A549 (cell line): ENCODE measurements at regions not wholly inside any gene's neighbourhood (a gene's known extent, or its start where the extent isn't known, plus 50 kb on each side); places are given as distances from the start of the nearest gene placed in this dataset.

ENCODE experiments used
- ATAC-seq, 2 experiments: fragments of 200-7000 bp in 1 of 2; fragments of >200 bp in 1 of 2; cut with Nextera tagmentation in 1 of 2; cut with Tn5 transposase in 1 of 2; 3 replicates each; pipeline versions ENCODE4 v1.8.0 to v1.9.1; 2018 to 2020; ENCODE audit warnings: mild to moderate bottlenecking in 1 of 2, moderate library complexity in 1 of 2
- CTCF ChIA-PET: fragments of 300-600 bp; sonication (Branson Sonifier 250); formaldehyde crosslinking; extraction: SDS; loops from one replicate; lab custom pipeline; 2021; ENCODE audit warnings: antibody characterized with exemption, inconsistent platforms; lab: Yijun Ruan, JAX
- POLR2A ChIA-PET: fragments of 350-600 bp; formaldehyde crosslinking; extraction: SDS; loops from one replicate; lab custom pipeline; 2021; ENCODE audit warnings: antibody characterized with exemption, inconsistent platforms; lab: Yijun Ruan, JAX
- DNase-seq, 2 experiments: peaks; one replicate each; pipeline versions ENCODE4 v3.0.0 to v3.0.0-alpha.2; 2011 to 2016; ENCODE audit warnings: low read depth in 1 of 2, low spot score in 1 of 2
- FAIRE-seq: peaks from 2 replicates; lab custom pipeline; 2011; peaks lifted over from hg19 to GRCh38; lab: Jason Lieb, UNC
- H3K27ac ChIP-seq, 2 experiments: fragments of >200 bp; sonication (Bioruptor Twin); formaldehyde crosslinking; 3 replicates each; pipeline ENCODE4 v1.5.1; 2016 to 2017
- H3K4me1 ChIP-seq: fragments of >200 bp; sonication (Bioruptor Twin); formaldehyde crosslinking; 3 replicates; pipeline ENCODE4 v1.6.1; 2016
- H3K4me2 ChIP-seq: fragments of >200 bp; sonication (Bioruptor Twin); formaldehyde crosslinking; 3 replicates; pipeline ENCODE4 v1.6.1; 2016
- H3K4me3 ChIP-seq: fragments of >200 bp; sonication (Bioruptor Twin); formaldehyde crosslinking; 3 replicates; pipeline ENCODE4 v1.5.1; 2016
- H3K9me3 ChIP-seq: fragments of >200 bp; sonication (Bioruptor Twin); formaldehyde crosslinking; 3 replicates; pipeline ENCODE4 v1.6.1; 2016
- CBX2 ChIP-seq: fragments of 200-600 bp; sonication (generic); IDR thresholded peaks from 2 replicates; pipeline ENCODE4 v1.6.1; 2016; ENCODE audit warnings: low read depth, mild to moderate bottlenecking, borderline replicate concordance
- EP300 ChIP-seq, 2 experiments: fragments of >200 bp; sonication (Bioruptor Twin); formaldehyde crosslinking; IDR thresholded peaks; 2 replicates in 1 of 2; 3 replicates in 1 of 2; pipeline ENCODE4 v1.6.1; 2016 to 2017
- HOXA7 ChIP-seq: fragments of 250-450 bp; sonication (Bioruptor Pico); IDR thresholded peaks from 2 replicates; pipeline ENCODE4 v1.5.0; 2020; ENCODE audit warnings: mild to moderate bottlenecking, moderate library complexity
- HOXB5 ChIP-seq: fragments of 250-450 bp; sonication (Bioruptor Pico); IDR thresholded peaks from 2 replicates; pipeline ENCODE4 v1.5.0; 2020; ENCODE audit warnings: mild to moderate bottlenecking, moderate library complexity
- MAFK ChIP-seq: fragments of 450-650 bp; IDR thresholded peaks from 2 replicates; pipeline ENCODE4 v1.6.1; 2014; ENCODE audit not compliant: partially characterized antibody
- NPAS2 ChIP-seq: fragments of 250-450 bp; sonication (Bioruptor Pico); IDR thresholded peaks from 2 replicates; pipeline ENCODE4 v1.8.0; 2022; ENCODE audit warnings: mild to moderate bottlenecking, moderate library complexity, borderline replicate concordance
- POLR2AphosphoS2 ChIP-seq: conservative IDR thresholded peaks from 2 replicates; pipeline ENCODE4 v1.6.1; 2012; ENCODE audit warnings: low read length, improper control_type of control experiment, inconsistent platforms
- RARB ChIP-seq: fragments of 250-450 bp; sonication (Bioruptor Pico); IDR thresholded peaks from 2 replicates; pipeline ENCODE4 v1.8.0; 2021; ENCODE audit warnings: mild to moderate bottlenecking, moderate library complexity
- RCOR1 ChIP-seq: fragments of 150-350 bp; IDR thresholded peaks from 2 replicates; pipeline ENCODE4 v1.6.1; 2014; ENCODE audit warnings: antibody characterized with exemption, low read length, low read depth
- SREBF2 ChIP-seq: fragments of 450-650 bp; IDR thresholded peaks from 2 replicates; pipeline ENCODE4 v1.6.1; 2014; ENCODE audit warnings: mild to moderate bottlenecking, moderate library complexity
- TFCP2L1 ChIP-seq: fragments of 250-450 bp; sonication (Bioruptor Pico); IDR thresholded peaks from 2 replicates; pipeline ENCODE4 v1.5.0; 2021; ENCODE audit warnings: mild to moderate bottlenecking
- TP53 ChIP-seq: fragments of 250-450 bp; sonication (Bioruptor Pico); IDR thresholded peaks from 2 replicates; pipeline ENCODE4 v1.5.0; 2021; ENCODE audit warnings: mild to moderate bottlenecking, moderate library complexity
- ZC3H11A ChIP-seq: fragments of 450-650 bp; IDR thresholded peaks from 2 replicates; pipeline ENCODE4 v1.6.1; 2014; ENCODE audit warnings: antibody characterized with exemption, mild to moderate bottlenecking
- ZFP36 ChIP-seq: fragments of 450-650 bp; IDR thresholded peaks from 2 replicates; pipeline ENCODE4 v1.6.1; 2014; ENCODE audit warnings: borderline replicate concordance; ENCODE audit not compliant: partially characterized antibody
- ZNF302 ChIP-seq: fragments of 250-450 bp; sonication (Bioruptor Pico); IDR thresholded peaks from 2 replicates; pipeline ENCODE4 v1.9.0; 2021; ENCODE audit warnings: inconsistent platforms, mild to moderate bottlenecking, moderate library complexity
- ZSCAN20 ChIP-seq: fragments of 250-450 bp; sonication (Bioruptor Pico); IDR thresholded peaks from 2 replicates; pipeline ENCODE4 v1.8.0; 2022; ENCODE audit warnings: mild to moderate bottlenecking, moderate library complexity
- WGBS: methylation state at CpG from one replicate; pipeline ENCODE4 v1.1.6; 2017; ENCODE audit errors: missing lambda C conversion rate; 5-methylcytosine and 5-hydroxymethylcytosine counted together
- TF ChIP-seq, protein P1 (sequence below): fragments of 250-450 bp; sonication (Bioruptor Pico); IDR thresholded peaks from 2 replicates; pipeline ENCODE4 v1.5.0; 2021; ENCODE audit warnings: mild to moderate bottlenecking, moderate library complexity, borderline replicate concordance
- TF ChIP-seq, protein P2 (sequence below): fragments of 450-650 bp; IDR thresholded peaks from 2 replicates; pipeline ENCODE4 v1.6.1; 2014; ENCODE audit warnings: antibody characterized with exemption
- TF ChIP-seq, protein P3 (sequence below): IDR thresholded peaks from 2 replicates; pipeline ENCODE4 v1.6.1; 2012
- TF ChIP-seq, protein P4 (sequence below): fragments of 200-600 bp; sonication (generic); IDR thresholded peaks from 2 replicates; pipeline ENCODE4 v1.6.1; 2016; ENCODE audit warnings: antibody characterized with exemption, mild to moderate bottlenecking, moderate library complexity
- TF ChIP-seq, protein P5 (sequence below): IDR thresholded peaks from 2 replicates; pipeline ENCODE4 v1.6.1; 2012

DNA sequence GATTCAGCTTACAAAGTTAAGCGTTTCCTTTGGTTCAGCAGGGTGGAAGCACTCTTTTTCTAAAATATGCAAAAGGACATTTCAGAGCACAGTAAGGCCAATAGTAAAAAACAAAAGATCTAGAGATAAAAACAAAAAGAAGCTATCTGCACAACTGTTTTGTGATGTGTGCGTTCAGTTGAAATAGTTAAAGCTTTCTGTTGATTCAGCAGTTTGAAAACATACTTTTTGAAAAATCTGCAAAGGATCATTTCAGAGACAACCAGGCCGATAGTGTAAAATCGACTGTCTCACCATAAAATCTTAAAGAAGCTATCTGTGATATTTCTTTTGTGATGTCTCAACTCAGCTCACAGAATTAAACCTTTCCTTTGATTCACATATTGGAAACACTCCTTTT is 300.0 kb upstream of the ALG10B start:
- Histone ChIP-seq H3K27ac (no peak overlapping the region), H3K4me1 (no peaks in the 10 kb centered on the region), H3K4me3 (no peak overlapping the region), H3K9me3 (peaks cover 12% of the 10 kb centered on the region; the same call in 1 of the 3 replicates), H3K4me2 (no peak overlapping the region)
- no peak for TF ChIP-seq TP53
- TF ChIP-seq CBX2, result no peak
- peak; percentile 77 for TF ChIP-seq MAFK
- TF ChIP-seq, protein P1, sequence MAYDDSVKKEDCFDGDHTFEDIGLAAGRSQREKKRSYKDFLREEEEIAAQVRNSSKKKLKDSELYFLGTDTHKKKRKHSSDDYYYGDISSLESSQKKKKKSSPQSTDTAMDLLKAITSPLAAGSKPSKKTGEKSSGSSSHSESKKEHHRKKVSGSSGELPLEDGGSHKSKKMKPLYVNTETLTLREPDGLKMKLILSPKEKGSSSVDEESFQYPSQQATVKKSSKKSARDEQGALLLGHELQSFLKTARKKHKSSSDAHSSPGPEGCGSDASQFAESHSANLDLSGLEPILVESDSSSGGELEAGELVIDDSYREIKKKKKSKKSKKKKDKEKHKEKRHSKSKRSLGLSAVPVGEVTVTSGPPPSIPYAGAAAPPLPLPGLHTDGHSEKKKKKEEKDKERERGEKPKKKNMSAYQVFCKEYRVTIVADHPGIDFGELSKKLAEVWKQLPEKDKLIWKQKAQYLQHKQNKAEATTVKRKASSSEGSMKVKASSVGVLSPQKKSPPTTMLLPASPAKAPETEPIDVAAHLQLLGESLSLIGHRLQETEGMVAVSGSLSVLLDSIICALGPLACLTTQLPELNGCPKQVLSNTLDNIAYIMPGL (CRISPR knock-in tag), result no peak
- DNase-seq (no peak), FAIRE-seq (no peak), ATAC-seq (no peak)
- 30% methylated on average over 4 of the region's 4 CpGs for WGBS
- ChIA-PET CTCF (interaction anchor here (0.7 kb wide), 1 partner anchor 9 kb away, joined by 4 read pairs; no protein-coding TSS in a partner anchor), POLR2A (no interaction called here)

DNA sequence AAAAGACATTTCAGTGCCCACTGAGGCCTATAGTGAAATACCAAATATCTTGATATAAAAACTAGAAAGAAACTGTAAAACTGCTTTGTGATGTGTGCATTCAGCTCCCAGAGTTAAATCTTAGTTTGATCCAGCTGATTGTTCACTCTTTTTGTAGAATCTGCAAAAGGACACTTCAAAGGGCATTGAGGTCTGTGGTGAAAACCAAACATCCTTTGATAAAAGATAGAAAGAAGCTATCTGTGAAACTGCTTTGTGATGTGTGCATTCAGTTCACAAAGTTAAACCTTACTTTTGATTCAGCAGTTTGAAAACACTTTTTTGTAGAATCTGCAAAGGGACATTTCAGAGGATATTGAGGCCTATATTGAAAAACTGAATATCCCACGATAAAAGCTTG is 290.7 kb upstream of the ALG10B start:
- Histone ChIP-seq H3K4me1 (no peaks in the 10 kb centered on the region), H3K27ac (no peak overlapping the region), H3K4me2 (no peak overlapping the region), H3K9me3 (peaks cover 14% of the 10 kb centered on the region; the same call in 1 of the 3 replicates), H3K4me3 (no peak overlapping the region)
- ChIA-PET CTCF (interaction anchor here (1.5 kb wide), 1 partner anchor 9 kb away, joined by 4 read pairs; no protein-coding TSS in a partner anchor), POLR2A (no interaction called here)
- DNase-seq (no peak), FAIRE-seq (no peak), ATAC-seq (no peak)
- TF ChIP-seq RCOR1 (no peak), EP300 (IDR thresholded peaks at IDR 0.05) (no peak)
- TF ChIP-seq, protein P2, sequence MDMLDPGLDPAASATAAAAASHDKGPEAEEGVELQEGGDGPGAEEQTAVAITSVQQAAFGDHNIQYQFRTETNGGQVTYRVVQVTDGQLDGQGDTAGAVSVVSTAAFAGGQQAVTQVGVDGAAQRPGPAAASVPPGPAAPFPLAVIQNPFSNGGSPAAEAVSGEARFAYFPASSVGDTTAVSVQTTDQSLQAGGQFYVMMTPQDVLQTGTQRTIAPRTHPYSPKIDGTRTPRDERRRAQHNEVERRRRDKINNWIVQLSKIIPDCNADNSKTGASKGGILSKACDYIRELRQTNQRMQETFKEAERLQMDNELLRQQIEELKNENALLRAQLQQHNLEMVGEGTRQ, result no peak
- TF ChIP-seq, protein P3, sequence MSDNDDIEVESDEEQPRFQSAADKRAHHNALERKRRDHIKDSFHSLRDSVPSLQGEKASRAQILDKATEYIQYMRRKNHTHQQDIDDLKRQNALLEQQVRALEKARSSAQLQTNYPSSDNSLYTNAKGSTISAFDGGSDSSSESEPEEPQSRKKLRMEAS, result no peak
- 4% methylated on average over 1 of the region's 1 CpG for WGBS

DNA sequence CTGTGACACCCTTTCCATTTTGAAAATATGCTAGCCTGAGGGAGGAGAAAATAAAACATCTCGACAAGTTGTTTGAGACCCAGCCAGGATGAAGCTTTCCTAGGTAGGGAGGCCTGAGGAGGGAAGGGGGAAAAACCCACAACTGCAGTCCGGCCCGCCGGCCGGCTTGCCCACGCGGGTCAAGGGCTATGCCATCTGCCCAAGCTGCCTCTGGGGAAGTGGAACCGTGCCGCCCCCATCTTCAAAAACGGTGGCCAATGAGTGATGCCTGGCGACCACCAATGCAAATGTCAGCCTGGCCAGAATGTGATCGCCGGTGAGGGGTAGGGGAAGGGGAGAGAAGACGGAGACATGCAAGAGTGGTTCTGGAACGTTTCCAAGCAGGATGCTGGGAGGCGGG is 263.5 kb upstream of the ALG10B start:
- ATAC-seq (no peak), FAIRE-seq (no peak), DNase-seq (no peak)
- 59% methylated on average over 16 of the region's 16 CpGs for WGBS
- POLR2A ChIA-PET, result no interaction called here
- H3K4me3 ChIP-seq, result no peak overlapping the region
- CTCF ChIA-PET, result interaction anchor here (0.7 to 2.8 kb wide), 12 partner anchors 8 to 279 kb away, joined by 3 to 14 read pairs (median 3); partner anchors contain the start of gene ALG10B
- peaks cover 14% of the 10 kb centered on the region for H3K4me1 ChIP-seq
- no peak for TF ChIP-seq POLR2AphosphoS2
- TF ChIP-seq ZSCAN20 (CRISPR knock-in tag), result no peak
- no peak for TF ChIP-seq HOXB5 (CRISPR knock-in tag)
- no peak for TF ChIP-seq SREBF2
- no peak for TF ChIP-seq ZFP36
- TF ChIP-seq CBX2, result no peak
- TF ChIP-seq RARB (CRISPR knock-in tag), result no peak
- TF ChIP-seq, protein P4, sequence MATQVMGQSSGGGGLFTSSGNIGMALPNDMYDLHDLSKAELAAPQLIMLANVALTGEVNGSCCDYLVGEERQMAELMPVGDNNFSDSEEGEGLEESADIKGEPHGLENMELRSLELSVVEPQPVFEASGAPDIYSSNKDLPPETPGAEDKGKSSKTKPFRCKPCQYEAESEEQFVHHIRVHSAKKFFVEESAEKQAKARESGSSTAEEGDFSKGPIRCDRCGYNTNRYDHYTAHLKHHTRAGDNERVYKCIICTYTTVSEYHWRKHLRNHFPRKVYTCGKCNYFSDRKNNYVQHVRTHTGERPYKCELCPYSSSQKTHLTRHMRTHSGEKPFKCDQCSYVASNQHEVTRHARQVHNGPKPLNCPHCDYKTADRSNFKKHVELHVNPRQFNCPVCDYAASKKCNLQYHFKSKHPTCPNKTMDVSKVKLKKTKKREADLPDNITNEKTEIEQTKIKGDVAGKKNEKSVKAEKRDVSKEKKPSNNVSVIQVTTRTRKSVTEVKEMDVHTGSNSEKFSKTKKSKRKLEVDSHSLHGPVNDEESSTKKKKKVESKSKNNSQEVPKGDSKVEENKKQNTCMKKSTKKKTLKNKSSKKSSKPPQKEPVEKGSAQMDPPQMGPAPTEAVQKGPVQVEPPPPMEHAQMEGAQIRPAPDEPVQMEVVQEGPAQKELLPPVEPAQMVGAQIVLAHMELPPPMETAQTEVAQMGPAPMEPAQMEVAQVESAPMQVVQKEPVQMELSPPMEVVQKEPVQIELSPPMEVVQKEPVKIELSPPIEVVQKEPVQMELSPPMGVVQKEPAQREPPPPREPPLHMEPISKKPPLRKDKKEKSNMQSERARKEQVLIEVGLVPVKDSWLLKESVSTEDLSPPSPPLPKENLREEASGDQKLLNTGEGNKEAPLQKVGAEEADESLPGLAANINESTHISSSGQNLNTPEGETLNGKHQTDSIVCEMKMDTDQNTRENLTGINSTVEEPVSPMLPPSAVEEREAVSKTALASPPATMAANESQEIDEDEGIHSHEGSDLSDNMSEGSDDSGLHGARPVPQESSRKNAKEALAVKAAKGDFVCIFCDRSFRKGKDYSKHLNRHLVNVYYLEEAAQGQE, result no peak
- no peak for TF ChIP-seq ZNF302 (CRISPR knock-in tag)
- no peak for TF ChIP-seq ZC3H11A
- TF ChIP-seq, protein P5, sequence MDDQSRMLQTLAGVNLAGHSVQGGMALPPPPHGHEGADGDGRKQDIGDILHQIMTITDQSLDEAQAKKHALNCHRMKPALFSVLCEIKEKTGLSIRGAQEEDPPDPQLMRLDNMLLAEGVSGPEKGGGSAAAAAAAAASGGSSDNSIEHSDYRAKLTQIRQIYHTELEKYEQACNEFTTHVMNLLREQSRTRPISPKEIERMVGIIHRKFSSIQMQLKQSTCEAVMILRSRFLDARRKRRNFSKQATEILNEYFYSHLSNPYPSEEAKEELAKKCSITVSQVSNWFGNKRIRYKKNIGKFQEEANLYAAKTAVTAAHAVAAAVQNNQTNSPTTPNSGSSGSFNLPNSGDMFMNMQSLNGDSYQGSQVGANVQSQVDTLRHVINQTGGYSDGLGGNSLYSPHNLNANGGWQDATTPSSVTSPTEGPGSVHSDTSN, result no peak
- no peak for TF ChIP-seq NPAS2 (CRISPR knock-in tag)
- no peak for TF ChIP-seq TFCP2L1 (CRISPR knock-in tag)
- no peak for TF ChIP-seq HOXA7 (CRISPR knock-in tag)
- TF ChIP-seq, protein P2, result no peak
- H3K4me2 ChIP-seq, result peak overlapping the region; percentile 64; the same call in 1 of the 3 replicates
- peak overlapping the region in 1 of 2 experiments; percentile 80; a peak in 2 of 6 replicates for H3K27ac ChIP-seq
- H3K9me3 ChIP-seq, result no peaks in the 10 kb centered on the region; the same call in 2 of the 3 replicates
